ENCODE measurements at regions not wholly inside any gene's neighbourhood (a gene's known extent, or its start where the extent isn't known, plus 50 kb on each side); places are given as distances from the start of the nearest gene placed in this dataset.

DNA sequence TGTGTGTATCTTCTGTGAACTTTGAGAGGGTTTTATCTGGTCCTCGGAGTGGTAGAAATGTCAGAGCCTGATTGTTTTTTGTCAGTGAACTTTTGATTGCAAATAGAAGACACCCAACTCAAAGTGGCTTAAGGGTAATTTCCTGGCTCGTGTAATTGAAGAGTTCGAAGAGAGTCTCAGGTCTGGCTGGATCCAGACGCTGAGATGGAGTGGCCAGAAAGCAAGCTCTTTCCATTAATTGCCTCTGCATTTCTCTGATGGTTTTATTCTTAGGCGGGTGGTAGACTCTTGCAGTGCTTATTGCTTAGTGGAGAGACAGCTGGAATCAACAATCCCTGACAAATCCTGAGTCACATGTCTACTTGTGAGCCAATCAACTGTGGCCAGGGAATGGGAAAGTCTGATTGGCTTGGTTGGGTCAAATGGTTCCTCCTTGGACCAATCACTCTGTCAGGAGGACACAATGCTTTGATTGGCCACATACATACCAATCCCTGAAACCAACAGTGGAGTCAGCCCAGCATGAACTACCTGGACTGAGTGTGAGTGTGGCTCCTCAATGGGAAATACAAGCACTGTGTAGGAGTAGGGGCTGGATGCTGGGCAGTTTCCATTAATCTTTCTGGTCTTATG, 330.5 kb downstream of the AACS start:
- 85 to 87% methylated on average over 5 of the region's 5 CpGs for WGBS, 2 donors
- H3K27me3 ChIP-seq (ENCODE audit: control insufficient read depth in 3 of 3, insufficient read depth in 3 of 3, low read length in 2 of 3): no peaks in the 10 kb centered on the region

GRCh38 chr12:125399489-125399888, 334.3 kb downstream of the AACS start:
- WGBS, 2 donors: 82 to 89% methylated on average over 3 of the region's 3 CpGs
- no peak overlapping the region for H3K27ac ChIP-seq (ENCODE audit: low read depth in 1 of 2, low read length in 1 of 2)
- TF ChIP-seq, protein P1, sequence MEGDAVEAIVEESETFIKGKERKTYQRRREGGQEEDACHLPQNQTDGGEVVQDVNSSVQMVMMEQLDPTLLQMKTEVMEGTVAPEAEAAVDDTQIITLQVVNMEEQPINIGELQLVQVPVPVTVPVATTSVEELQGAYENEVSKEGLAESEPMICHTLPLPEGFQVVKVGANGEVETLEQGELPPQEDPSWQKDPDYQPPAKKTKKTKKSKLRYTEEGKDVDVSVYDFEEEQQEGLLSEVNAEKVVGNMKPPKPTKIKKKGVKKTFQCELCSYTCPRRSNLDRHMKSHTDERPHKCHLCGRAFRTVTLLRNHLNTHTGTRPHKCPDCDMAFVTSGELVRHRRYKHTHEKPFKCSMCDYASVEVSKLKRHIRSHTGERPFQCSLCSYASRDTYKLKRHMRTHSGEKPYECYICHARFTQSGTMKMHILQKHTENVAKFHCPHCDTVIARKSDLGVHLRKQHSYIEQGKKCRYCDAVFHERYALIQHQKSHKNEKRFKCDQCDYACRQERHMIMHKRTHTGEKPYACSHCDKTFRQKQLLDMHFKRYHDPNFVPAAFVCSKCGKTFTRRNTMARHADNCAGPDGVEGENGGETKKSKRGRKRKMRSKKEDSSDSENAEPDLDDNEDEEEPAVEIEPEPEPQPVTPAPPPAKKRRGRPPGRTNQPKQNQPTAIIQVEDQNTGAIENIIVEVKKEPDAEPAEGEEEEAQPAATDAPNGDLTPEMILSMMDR (IDR thresholded peaks at IDR 0.05; ENCODE audit: control extremely low read depth, extremely low read depth): no peak
- peaks cover 0 to 16% (median 4%) of the 10 kb centered on the region in 4 donors for H3K9me3 ChIP-seq (ENCODE audit: control insufficient read depth in 4 of 4, insufficient read depth in 3 of 4, low read length in 3 of 4)
- H3K4me1 ChIP-seq (ENCODE audit: control insufficient read depth in 5 of 5, insufficient read depth in 5 of 5, low read length in 5 of 5): no peaks in the 10 kb centered on the region
- H3K9ac ChIP-seq (ENCODE audit: insufficient read depth in 1 of 2, low read length in 2 of 2): no peak overlapping the region
- no peak for ATAC-seq (ENCODE audit: insufficient read depth, low FRiP score)
- H3K4me3 ChIP-seq: no peak overlapping the region
- H3K36me3 ChIP-seq (ENCODE audit: control insufficient read depth in 4 of 4, insufficient read depth in 4 of 4, low read length in 4 of 4): no peaks in the 10 kb centered on the region
- no peak for DNase-seq
- no peaks in the 10 kb centered on the region for H3K27me3 ChIP-seq (ENCODE audit: control insufficient read depth in 3 of 3, insufficient read depth in 3 of 3, low read length in 2 of 3)

More for the DNA sequence above, 330.5 kb downstream of the AACS start:
- Histone ChIP-seq H3K36me3 (ENCODE audit: control insufficient read depth in 4 of 4, insufficient read depth in 4 of 4, low read length in 4 of 4) (no peaks in the 10 kb centered on the region), H3K27ac (ENCODE audit: low read depth in 1 of 2, low read length in 1 of 2) (no peak overlapping the region), H3K9me3 (ENCODE audit: control insufficient read depth in 4 of 4, insufficient read depth in 3 of 4, low read length in 3 of 4) (peaks cover 0 to 12% (median 5%) of the 10 kb centered on the region in 4 donors), H3K4me3 (no peak overlapping the region), H3K9ac (ENCODE audit: insufficient read depth in 1 of 2, low read length in 2 of 2) (no peak overlapping the region), H3K4me1 (ENCODE audit: control insufficient read depth in 5 of 5, insufficient read depth in 5 of 5, low read length in 5 of 5) (no peaks in the 10 kb centered on the region)
- no peak for ATAC-seq (ENCODE audit: insufficient read depth, low FRiP score)
- TF ChIP-seq, protein P1 (IDR thresholded peaks at IDR 0.05; ENCODE audit: control extremely low read depth, extremely low read depth): no peak
- DNase-seq: no peak

DNA sequence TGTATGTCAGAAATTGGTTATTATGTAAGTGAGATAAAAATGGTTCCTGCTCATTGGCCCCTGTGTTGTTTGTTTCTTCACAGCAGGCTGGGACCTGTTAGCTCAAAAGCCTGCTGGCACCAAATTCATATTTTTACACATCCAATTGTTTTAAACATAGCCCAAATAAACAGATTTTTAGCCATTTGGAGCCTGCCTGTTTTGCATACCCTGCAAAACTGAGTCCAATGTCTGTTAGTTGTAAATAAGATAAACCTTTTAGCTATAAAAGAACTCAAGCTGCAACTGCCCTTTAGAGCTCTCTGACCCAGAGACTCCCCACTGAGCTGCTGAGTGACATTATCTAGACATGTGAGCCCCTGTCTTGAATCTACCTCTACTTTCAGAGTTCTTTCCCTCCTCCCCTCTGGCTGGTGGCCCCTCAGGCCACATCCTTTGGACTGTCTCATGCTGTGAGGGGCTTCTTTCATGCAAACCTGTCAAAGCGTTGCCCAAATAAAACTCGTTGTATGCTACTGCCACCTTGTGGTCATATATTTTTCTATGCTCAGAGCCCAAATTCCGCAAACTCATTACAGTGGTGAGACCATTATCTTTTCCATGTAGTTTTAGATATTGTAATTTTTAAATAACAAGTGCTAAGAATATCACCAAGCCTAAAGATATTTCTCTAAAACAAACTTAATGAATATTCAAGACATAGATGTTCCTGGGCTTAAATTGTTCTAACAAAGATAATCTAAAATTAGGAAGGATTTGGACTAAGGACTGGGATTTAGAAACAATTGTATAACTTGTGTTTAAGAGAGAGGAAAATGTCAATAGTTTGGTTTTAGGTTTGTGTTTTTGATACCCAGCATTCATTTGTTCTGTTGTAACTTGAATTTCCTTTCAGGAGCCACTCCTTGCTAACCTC, 337.9 kb downstream of the AACS start:
- TF ChIP-seq, protein P1 (IDR thresholded peaks at IDR 0.05; ENCODE audit: control extremely low read depth, extremely low read depth): peak; percentile 13
- Histone ChIP-seq H3K9me3 (ENCODE audit: control insufficient read depth in 4 of 4, insufficient read depth in 3 of 4, low read length in 3 of 4) (peaks cover 0 to 16% (median 4%) of the 10 kb centered on the region in 4 donors), H3K4me1 (ENCODE audit: control insufficient read depth in 5 of 5, insufficient read depth in 5 of 5, low read length in 5 of 5) (no peaks in the 10 kb centered on the region), H3K27me3 (ENCODE audit: control insufficient read depth in 3 of 3, insufficient read depth in 3 of 3, low read length in 2 of 3) (no peaks in the 10 kb centered on the region), H3K9ac (ENCODE audit: insufficient read depth in 1 of 2, low read length in 2 of 2) (no peak overlapping the region), H3K36me3 (ENCODE audit: control insufficient read depth in 4 of 4, insufficient read depth in 4 of 4, low read length in 4 of 4) (no peaks in the 10 kb centered on the region), H3K27ac (ENCODE audit: low read depth in 1 of 2, low read length in 1 of 2) (no peak overlapping the region), H3K4me3 (no peak overlapping the region)
- ATAC-seq (ENCODE audit: insufficient read depth, low FRiP score) (no peak), DNase-seq (peak in 2 of 3 donors; percentile 5 to 11)
- 14 to 27% methylated on average over 3 of the region's 3 CpGs for WGBS, 2 donors
